Uterus (tissue), 2 donors: ENCODE measurements at regions not wholly inside any gene's neighbourhood (a gene's known extent, or its start where the extent isn't known, plus 50 kb on each side); places are given as distances from the start of the nearest gene placed in this dataset.

ENCODE experiments used
- POLR2A ChIP-seq, 2 donors: fragments of 450-650 bp; IDR thresholded peaks; one replicate each; pipeline ENCODE4 v1.6.1; 2016; ENCODE audit warnings: antibody characterized with exemption in 2 of 2, mild to moderate bottlenecking in 1 of 2, moderate library complexity in 1 of 2
- TF ChIP-seq, protein P1 (sequence below), 4 experiments: fragments of 200-600 bp in 2 of 4; fragments of 450-650 bp in 2 of 4; sonication (generic) in 2 of 4; IDR thresholded peaks; one replicate each; pipeline ENCODE4 v1.5.1; 2016 to 2019; ENCODE audit warnings: antibody characterized with exemption in 4 of 4, mild to moderate bottlenecking in 2 of 4, moderate library complexity in 1 of 4

DNA sequence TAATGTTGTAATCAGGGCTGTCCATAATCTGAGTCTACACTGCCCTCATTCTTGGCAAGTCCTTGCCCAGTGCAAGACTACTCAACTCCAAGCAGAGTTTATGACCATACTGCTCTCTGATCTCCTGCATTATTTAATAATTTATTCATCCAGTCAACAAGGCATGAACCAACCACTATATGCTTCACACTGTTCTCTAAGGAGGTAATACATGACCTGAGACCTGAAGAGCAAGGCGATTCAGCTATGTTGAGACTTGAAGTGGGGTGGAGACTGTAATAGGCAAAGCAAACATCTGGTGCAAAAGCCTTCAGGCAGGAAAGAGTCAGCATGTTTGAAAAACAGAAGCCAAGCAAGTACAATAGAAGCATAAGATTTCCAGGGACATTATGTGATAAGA is 1362.8 kb downstream of the ROBO2 start:
- TF ChIP-seq, protein P1, sequence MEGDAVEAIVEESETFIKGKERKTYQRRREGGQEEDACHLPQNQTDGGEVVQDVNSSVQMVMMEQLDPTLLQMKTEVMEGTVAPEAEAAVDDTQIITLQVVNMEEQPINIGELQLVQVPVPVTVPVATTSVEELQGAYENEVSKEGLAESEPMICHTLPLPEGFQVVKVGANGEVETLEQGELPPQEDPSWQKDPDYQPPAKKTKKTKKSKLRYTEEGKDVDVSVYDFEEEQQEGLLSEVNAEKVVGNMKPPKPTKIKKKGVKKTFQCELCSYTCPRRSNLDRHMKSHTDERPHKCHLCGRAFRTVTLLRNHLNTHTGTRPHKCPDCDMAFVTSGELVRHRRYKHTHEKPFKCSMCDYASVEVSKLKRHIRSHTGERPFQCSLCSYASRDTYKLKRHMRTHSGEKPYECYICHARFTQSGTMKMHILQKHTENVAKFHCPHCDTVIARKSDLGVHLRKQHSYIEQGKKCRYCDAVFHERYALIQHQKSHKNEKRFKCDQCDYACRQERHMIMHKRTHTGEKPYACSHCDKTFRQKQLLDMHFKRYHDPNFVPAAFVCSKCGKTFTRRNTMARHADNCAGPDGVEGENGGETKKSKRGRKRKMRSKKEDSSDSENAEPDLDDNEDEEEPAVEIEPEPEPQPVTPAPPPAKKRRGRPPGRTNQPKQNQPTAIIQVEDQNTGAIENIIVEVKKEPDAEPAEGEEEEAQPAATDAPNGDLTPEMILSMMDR (IDR thresholded peaks at IDR 0.05), result no peak
- TF ChIP-seq POLR2A (IDR thresholded peaks at IDR 0.05), result no peak
